Mesenchymal stem cell (in vitro differentiated cells and primary cell): ENCODE measurements at regions not wholly inside any gene's neighbourhood (a gene's known extent, or its start where the extent isn't known, plus 50 kb on each side); places are given as distances from the start of the nearest gene placed in this dataset.

ENCODE experiments used
- DNase-seq: peaks from one replicate; pipeline ENCODE4 v3.0.0-alpha.2; 2013
- H2AFZ ChIP-seq: one replicate; pipeline ENCODE4 v1.6.1; 2013; ENCODE audit warnings: low read depth, mild to moderate bottlenecking, control low read depth, inconsistent platforms, low read length, moderate library complexity
- H2AK5ac ChIP-seq: 2 replicates; pipeline ENCODE4 v1.6.1; 2013; ENCODE audit warnings: low read length, moderate library complexity, mild to moderate bottlenecking, inconsistent platforms; ENCODE audit not compliant: severe bottlenecking
- H2BK120ac ChIP-seq: one replicate; pipeline ENCODE4 v1.6.1; 2013; ENCODE audit warnings: low read depth, mild to moderate bottlenecking, inconsistent platforms, low read length, moderate library complexity
- H2BK12ac ChIP-seq, 2 experiments: one replicate each; pipeline ENCODE4 v1.6.1; 2013; ENCODE audit warnings: inconsistent platforms in 2 of 2, low read length in 2 of 2, mild to moderate bottlenecking in 2 of 2, moderate library complexity in 2 of 2, control low read depth in 1 of 2
- H2BK15ac ChIP-seq: one replicate; pipeline ENCODE4 v1.6.1; 2013; ENCODE audit warnings: mild to moderate bottlenecking, low read depth, inconsistent platforms; ENCODE audit not compliant: poor library complexity, severe bottlenecking
- H2BK5ac ChIP-seq: 2 replicates; pipeline ENCODE4 v1.6.1; 2013; ENCODE audit warnings: low read depth, mild to moderate bottlenecking, low read length, control low read depth, inconsistent platforms; ENCODE audit not compliant: poor library complexity, severe bottlenecking
- H3K14ac ChIP-seq, 2 experiments: one replicate each; pipeline ENCODE4 v1.6.1; 2013; ENCODE audit warnings: inconsistent platforms in 2 of 2, low read length in 2 of 2, control low read depth in 1 of 2, mild to moderate bottlenecking in 1 of 2, moderate library complexity in 1 of 2
- H3K18ac ChIP-seq, 2 experiments: one replicate each; pipeline ENCODE4 v1.6.1; 2013; ENCODE audit warnings: inconsistent platforms in 2 of 2, low read length in 2 of 2, control low read depth in 1 of 2, low read depth in 1 of 2, mild to moderate bottlenecking in 1 of 2
- H3K23ac ChIP-seq, 2 experiments: one replicate each; pipeline ENCODE4 v1.6.1; 2013; ENCODE audit warnings: inconsistent platforms in 2 of 2, low read length in 2 of 2, mild to moderate bottlenecking in 2 of 2, moderate library complexity in 2 of 2, control low read depth in 1 of 2
- H3K27ac ChIP-seq: 2 replicates; pipeline ENCODE4 v1.5.1; 2013; ENCODE audit warnings: mild to moderate bottlenecking, moderate library complexity, low read length, control low read depth, inconsistent platforms; ENCODE audit not compliant: poor library complexity, severe bottlenecking
- H3K27me3 ChIP-seq, 2 experiments: 2 replicates each; pipeline versions ENCODE4 v1.6.1 to v1.7.0; 2013; ENCODE audit warnings: low read length in 2 of 2, mild to moderate bottlenecking in 2 of 2, moderate library complexity in 2 of 2, control low read depth in 1 of 2, inconsistent platforms in 1 of 2; ENCODE audit not compliant: control insufficient read depth in 1 of 2, insufficient read depth in 1 of 2
- H3K36me3 ChIP-seq, 2 experiments: 2 replicates each; pipeline versions ENCODE4 v1.6.1 to v1.7.0; 2013; ENCODE audit warnings: low read length in 2 of 2, control low read depth in 1 of 2, inconsistent platforms in 1 of 2, low read depth in 1 of 2, mild to moderate bottlenecking in 1 of 2; ENCODE audit not compliant: insufficient read depth in 2 of 2, control insufficient read depth in 1 of 2
- H3K4ac ChIP-seq, 2 experiments: one replicate each; pipeline ENCODE4 v1.6.1; 2013; ENCODE audit warnings: inconsistent platforms in 2 of 2, low read length in 2 of 2, mild to moderate bottlenecking in 2 of 2, moderate library complexity in 2 of 2, control low read depth in 1 of 2, low read depth in 1 of 2
- H3K4me1 ChIP-seq: 2 replicates; pipeline ENCODE4 v1.6.1; 2013; ENCODE audit warnings: low read depth, low read length, control low read depth; ENCODE audit not compliant: control insufficient read depth, insufficient read depth
- H3K4me2 ChIP-seq: 2 replicates; pipeline ENCODE4 v1.6.1; 2013; ENCODE audit warnings: low read length, mild to moderate bottlenecking, inconsistent platforms; ENCODE audit not compliant: poor library complexity, severe bottlenecking
- H3K4me3 ChIP-seq, 2 experiments: 2 replicates each; pipeline versions ENCODE4 v1.5.1 to v1.7.0; 2013; ENCODE audit warnings: low read length in 2 of 2, mild to moderate bottlenecking in 2 of 2, control low read depth in 1 of 2, low read depth in 1 of 2; ENCODE audit not compliant: insufficient read depth in 1 of 2
- H3K79me1 ChIP-seq: replicated peaks from 2 replicates; pipeline ENCODE4 v1.6.1; 2013; ENCODE audit warnings: mild to moderate bottlenecking, control low read depth, low read length, inconsistent platforms; ENCODE audit not compliant: poor library complexity, severe bottlenecking
- H3K9ac ChIP-seq: 2 replicates; pipeline ENCODE4 v1.7.0; 2013; ENCODE audit warnings: mild to moderate bottlenecking, low read length, moderate library complexity
- H3K9me3 ChIP-seq: 2 replicates; pipeline ENCODE4 v1.7.0; 2013; ENCODE audit warnings: mild to moderate bottlenecking, low read length; ENCODE audit not compliant: control insufficient read depth
- H4K8ac ChIP-seq: one replicate; pipeline ENCODE4 v1.6.1; 2013; ENCODE audit warnings: inconsistent platforms, mild to moderate bottlenecking, low read length, moderate library complexity
- H4K91ac ChIP-seq: one replicate; pipeline ENCODE4 v1.6.1; 2013; ENCODE audit warnings: mild to moderate bottlenecking, low read length, inconsistent platforms
- WGBS: methylation state at CpG from one replicate; pipeline ENCODE4 v1.1.7; 2013; ENCODE audit warnings: mixed read lengths; 5-methylcytosine and 5-hydroxymethylcytosine counted together

- H2AFZ ChIP-seq: no peak overlapping the region
- peak overlapping the region; percentile 37 for H4K8ac ChIP-seq
- no peak for DNase-seq
- H3K23ac ChIP-seq: no peak overlapping the region
- H3K4me2 ChIP-seq: no peak overlapping the region
- H3K14ac ChIP-seq: no peak overlapping the region
- H3K4me1 ChIP-seq: no peaks in the 10 kb centered on the region
- H2AK5ac ChIP-seq: no peak overlapping the region
- H3K36me3 ChIP-seq: no peaks in the 10 kb centered on the region
- H3K27ac ChIP-seq: no peak overlapping the region
- WGBS: 89% methylated on average over 5 of the region's 5 CpGs
- H2BK120ac ChIP-seq: no peak overlapping the region
- no peak overlapping the region for H2BK5ac ChIP-seq
- H3K79me1 ChIP-seq: no peaks in the 10 kb centered on the region
- no peak overlapping the region for H3K4ac ChIP-seq
- peak overlapping the region in 1 of 2 experiments; percentile 77 for H2BK12ac ChIP-seq
- H3K9me3 ChIP-seq: no peaks in the 10 kb centered on the region
- peak overlapping the region; percentile 48 for H2BK15ac ChIP-seq
- peaks cover 0 to 6% of the 10 kb centered on the region in 2 experiments for H3K27me3 ChIP-seq
- H3K18ac ChIP-seq: no peak overlapping the region
- no peak overlapping the region for H3K4me3 ChIP-seq
- H4K91ac ChIP-seq: no peak overlapping the region
- no peak overlapping the region for H3K9ac ChIP-seq
These were observed 194.4 kb upstream of the PCDH7 start for GRCh38 chr4:30525662-30526315.

- H2BK12ac ChIP-seq: peak overlapping the region in 1 of 2 experiments; percentile 52
- H3K79me1 ChIP-seq: no peaks in the 10 kb centered on the region
- no peaks in the 10 kb centered on the region for H3K36me3 ChIP-seq
- H3K27ac ChIP-seq: no peak overlapping the region
- H3K27me3 ChIP-seq: peaks cover 0 to 24% of the 10 kb centered on the region in 2 experiments
- no peak overlapping the region for H3K4ac ChIP-seq
- 83% methylated on average over 1 of the region's 3 CpGs for WGBS
- H3K9ac ChIP-seq: no peak overlapping the region
- no peak overlapping the region for H2BK15ac ChIP-seq
- H2BK5ac ChIP-seq: no peak overlapping the region
- H2AK5ac ChIP-seq: no peak overlapping the region
- no peak overlapping the region for H4K91ac ChIP-seq
- no peak overlapping the region for H2AFZ ChIP-seq
- H3K4me3 ChIP-seq: no peak overlapping the region
- no peak overlapping the region for H3K14ac ChIP-seq
- peaks cover 3% of the 10 kb centered on the region for H3K4me1 ChIP-seq
- no peak overlapping the region for H4K8ac ChIP-seq
- no peak overlapping the region for H3K4me2 ChIP-seq
- H3K23ac ChIP-seq: no peak overlapping the region
- H3K9me3 ChIP-seq: no peaks in the 10 kb centered on the region
- DNase-seq: peak; percentile 67
- no peak overlapping the region for H3K18ac ChIP-seq
- H2BK120ac ChIP-seq: no peak overlapping the region
These were observed 184.9 kb upstream of the PCDH7 start for GRCh38 chr4:30535255-30535654.

- H2BK15ac ChIP-seq: no peak overlapping the region
- H3K18ac ChIP-seq: no peak overlapping the region
- H3K27me3 ChIP-seq: peaks cover 0 to 21% of the 10 kb centered on the region in 2 experiments
- H2BK12ac ChIP-seq: no peak overlapping the region
- DNase-seq: peak; percentile 74
- no peak overlapping the region for H3K9ac ChIP-seq
- H2BK120ac ChIP-seq: no peak overlapping the region
- peaks cover 3% of the 10 kb centered on the region for H3K4me1 ChIP-seq
- H2AK5ac ChIP-seq: no peak overlapping the region
- H3K4ac ChIP-seq: no peak overlapping the region
- 2% methylated on average over 1 of the region's 2 CpGs for WGBS
- no peak overlapping the region for H3K4me3 ChIP-seq
- H3K9me3 ChIP-seq: no peaks in the 10 kb centered on the region
- no peaks in the 10 kb centered on the region for H3K79me1 ChIP-seq
- H2AFZ ChIP-seq: no peak overlapping the region
- no peak overlapping the region for H3K23ac ChIP-seq
- no peak overlapping the region for H4K91ac ChIP-seq
- no peak overlapping the region for H2BK5ac ChIP-seq
- no peaks in the 10 kb centered on the region for H3K36me3 ChIP-seq
- no peak overlapping the region for H4K8ac ChIP-seq
- H3K4me2 ChIP-seq: no peak overlapping the region
- no peak overlapping the region for H3K27ac ChIP-seq
- H3K14ac ChIP-seq: no peak overlapping the region
These were observed 183.9 kb upstream of the PCDH7 start for GRCh38 chr4:30536231-30536630.

- Histone ChIP-seq H3K14ac (no peak overlapping the region), H4K91ac (no peak overlapping the region), H2BK12ac (no peak overlapping the region), H4K8ac (no peak overlapping the region), H3K9ac (no peak overlapping the region), H3K27me3 (peaks cover 0 to 21% of the 10 kb centered on the region in 2 experiments), H3K23ac (no peak overlapping the region), H3K9me3 (no peaks in the 10 kb centered on the region), H2BK5ac (no peak overlapping the region), H3K4me1 (peaks cover 3% of the 10 kb centered on the region), H2BK120ac (no peak overlapping the region), H3K27ac (no peak overlapping the region), H3K36me3 (no peaks in the 10 kb centered on the region), H2BK15ac (no peak overlapping the region), H2AFZ (no peak overlapping the region), H3K79me1 (no peaks in the 10 kb centered on the region), H3K18ac (peak overlapping the region in 1 of 2 experiments; percentile 77), H3K4ac (no peak overlapping the region), H3K4me3 (no peak overlapping the region), H3K4me2 (no peak overlapping the region), H2AK5ac (no peak overlapping the region)
- WGBS: no CpG with 5 or more reads among the region's 3 CpGs
- peak; percentile 92 for DNase-seq
These were observed 182.7 kb upstream of the PCDH7 start for GRCh38 chr4:30537456-30537855.
